ENCODE measurements at regions not wholly inside any gene's neighbourhood (a gene's known extent, or its start where the extent isn't known, plus 50 kb on each side); places are given as distances from the start of the nearest gene placed in this dataset.

GRCh38 chr3:22886439-22887068 lies 316.6 kb upstream of the UBE2E2 start:
- no peak for DNase-seq (ENCODE audit: low read depth)
- TF ChIP-seq CTCF (IDR thresholded peaks at IDR 0.05; ENCODE audit: insufficient read depth, low read depth, low read length, missing control alignments), result no peak
- no peak overlapping the region for H3K4me3 ChIP-seq (ENCODE audit: low read length)

DNA sequence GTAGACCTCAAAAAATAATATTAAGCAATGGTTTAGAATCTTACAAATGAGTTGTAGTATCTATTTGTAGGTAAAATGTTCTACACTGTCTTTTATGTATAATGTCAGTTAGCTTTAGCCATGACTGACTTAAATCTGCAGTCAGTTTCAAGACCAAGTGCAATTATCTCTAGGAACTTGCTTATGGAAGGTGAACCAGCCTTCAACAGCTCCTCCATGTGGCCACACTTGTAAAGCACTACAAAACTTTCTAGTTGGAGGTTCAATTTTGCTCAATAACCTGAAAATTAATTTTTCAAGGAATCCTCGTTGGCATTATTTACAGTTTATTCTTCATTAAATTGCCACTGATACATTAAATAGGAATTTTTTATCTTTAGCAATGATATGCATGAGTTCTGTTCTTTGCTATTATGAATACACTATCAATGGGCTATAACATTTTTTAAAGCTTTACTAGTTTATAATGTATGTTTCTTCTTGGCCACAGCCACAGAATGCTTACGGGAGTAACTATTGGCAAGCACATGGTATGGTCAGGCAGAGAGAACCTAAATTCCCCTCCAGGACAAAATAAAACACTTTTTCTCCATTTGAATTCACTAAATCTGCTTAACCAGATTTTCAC lies 315.3 kb upstream of the UBE2E2 start:
- peak; percentile 68 for DNase-seq (ENCODE audit: low read depth)
- peak; percentile 89 for TF ChIP-seq CTCF (IDR thresholded peaks at IDR 0.05; ENCODE audit: insufficient read depth, low read depth, low read length, missing control alignments)

GRCh38 chr3:22893101-22893500 lies 310.0 kb upstream of the UBE2E2 start:
- no peak overlapping the region for H3K4me3 ChIP-seq (ENCODE audit: low read length)
- no peak for DNase-seq (ENCODE audit: low read depth)
- no peak for TF ChIP-seq CTCF (IDR thresholded peaks at IDR 0.05; ENCODE audit: insufficient read depth, low read depth, low read length, missing control alignments)

More for the DNA sequence above, 315.3 kb upstream of the UBE2E2 start:
- no peak overlapping the region for H3K4me3 ChIP-seq (ENCODE audit: low read length)

GRCh38 chr3:22893644-22894325 lies 309.3 kb upstream of the UBE2E2 start:
- no peak for DNase-seq (ENCODE audit: low read depth)
- no peak overlapping the region for H3K4me3 ChIP-seq (ENCODE audit: low read length)
- TF ChIP-seq CTCF (IDR thresholded peaks at IDR 0.05; ENCODE audit: insufficient read depth, low read depth, low read length, missing control alignments), result no peak

DNA sequence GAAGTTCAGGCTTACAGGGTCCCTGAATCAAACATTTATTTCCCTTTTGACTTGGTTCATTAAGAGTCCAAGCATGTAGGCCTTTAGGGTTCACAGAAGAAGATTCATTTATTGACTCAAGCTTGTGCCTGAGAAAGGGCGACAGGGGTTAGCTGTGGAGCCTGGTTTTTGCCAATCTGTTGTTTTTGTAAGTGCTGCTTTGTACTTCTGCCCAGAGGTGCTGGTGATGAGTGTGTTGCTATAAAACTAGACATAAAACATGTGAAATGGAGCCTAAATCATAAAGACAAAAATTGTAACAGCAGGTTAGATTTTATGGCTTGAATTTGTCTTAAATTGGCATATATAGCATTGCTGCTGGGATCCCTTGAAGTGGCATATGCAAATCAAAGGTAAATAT lies 308.3 kb upstream of the UBE2E2 start:
- H3K4me3 ChIP-seq (ENCODE audit: low read length), result no peak overlapping the region
- TF ChIP-seq CTCF (IDR thresholded peaks at IDR 0.05; ENCODE audit: insufficient read depth, low read depth, low read length, missing control alignments), result no peak
- DNase-seq (ENCODE audit: low read depth), result no peak

GRCh38 chr3:22895671-22896070 lies 307.5 kb upstream of the UBE2E2 start:
- no peak overlapping the region for H3K4me3 ChIP-seq (ENCODE audit: low read length)
- no peak for TF ChIP-seq CTCF (IDR thresholded peaks at IDR 0.05; ENCODE audit: insufficient read depth, low read depth, low read length, missing control alignments)
- DNase-seq (ENCODE audit: low read depth), result no peak

Measured in epithelial cell of esophagus (primary cell).